HCT116 (cell line): ENCODE measurements at regions not wholly inside any gene's neighbourhood (a gene's known extent, or its start where the extent isn't known, plus 50 kb on each side); places are given as distances from the start of the nearest gene placed in this dataset.

Source experiments
- ATAC-seq: fragments of 200-7000 bp; cut with Tn5 transposase; 2 replicates; pipeline ENCODE4 v1.9.1; 2020; ENCODE audit warnings: mild to moderate bottlenecking, moderate library complexity
- BruUV-seq: library from RNA; stranded (reverse); fragments of 400-500 nt; replicated peaks from 2 replicates; lab custom pipeline; 2021; lab: Mats Ljungman, UMichigan
- CTCF ChIA-PET: fragments of 300-600 bp; sonication (Branson Sonifier 250); formaldehyde crosslinking; loops from one replicate; lab custom pipeline; 2021; ENCODE audit warnings: antibody characterized with exemption; lab: Charles Lee
- POLR2A ChIA-PET: fragments of 300-600, 350-600 bp; sonication (Branson Sonifier 250); formaldehyde crosslinking; loops from one replicate; lab custom pipeline; 2021; ENCODE audit warnings: antibody characterized with exemption; lab: Charles Lee
- RAD21 ChIA-PET, 2 experiments: fragments of 300-600 bp; sonication (Branson Sonifier 250); formaldehyde crosslinking; loops; one replicate each; lab custom pipeline; 2023; ENCODE audit warnings: low total read pairs in 2 of 2; ENCODE audit not compliant: uncharacterized antibody in 2 of 2, unreplicated experiment in 2 of 2, low non-redundant PET in 1 of 2; lab: Charles Lee
- DNase-seq: peaks from one replicate; pipeline ENCODE4 v3.0.0-alpha.2; 2010; ENCODE audit warnings: low read depth, low spot score
- H2AFZ ChIP-seq: fragments of 200-600 bp; shearing (Covaris generic), sonication (generic); 2 replicates; pipeline ENCODE4 v1.6.1; 2017; ENCODE audit warnings: low read depth, mixed run types, mixed read lengths, antibody characterized with exemption, low read length; ENCODE audit not compliant: poor library complexity, severe bottlenecking
- H3K27ac ChIP-seq: 2 replicates; pipeline ENCODE4 v1.5.1; 2012; ENCODE audit warnings: low read depth, low read length
- H3K27me3 ChIP-seq: fragments of 200-600 bp; sonication (generic); 2 replicates; pipeline ENCODE4 v1.6.1; 2016; ENCODE audit warnings: mixed run types, low read length, mixed read lengths; ENCODE audit not compliant: insufficient read depth
- H3K36me3 ChIP-seq, 2 experiments: fragments of 200-500 bp in 1 of 2; fragments of 200-600 bp in 1 of 2; sonication (Bioruptor generic) in 1 of 2; sonication (generic) in 1 of 2; 2 replicates each; pipeline versions ENCODE4 v1.5.1 to v1.6.1; 2014 to 2016; ENCODE audit warnings: low read length in 2 of 2, inconsistent platforms in 1 of 2, mixed read lengths in 1 of 2, mixed run types in 1 of 2; ENCODE audit not compliant: insufficient read depth in 2 of 2, control insufficient read depth in 1 of 2
- H3K4me1 ChIP-seq, 2 experiments: fragments of 200-600 bp in 1 of 2; sonication (generic) in 1 of 2; 2 replicates each; pipeline versions ENCODE4 v1.5.1 to v1.6.1; 2012 to 2017; ENCODE audit warnings: low read length in 2 of 2, inconsistent platforms in 1 of 2, mild to moderate bottlenecking in 1 of 2, mixed read lengths in 1 of 2, mixed run types in 1 of 2, moderate library complexity in 1 of 2; ENCODE audit not compliant: insufficient read depth in 2 of 2, control insufficient read depth in 1 of 2
- H3K4me2 ChIP-seq: fragments of 200-600 bp; sonication (generic); 2 replicates; pipeline ENCODE4 v1.6.1; 2017; ENCODE audit warnings: mixed run types, low read length, mixed read lengths
- H3K4me3 ChIP-seq, 2 experiments: fragments of 200-600 bp in 1 of 2; sonication (generic) in 1 of 2; replicated peaks in 1 of 2; 2 replicates each; pipeline ENCODE4 v1.5.1; 2011 to 2016; ENCODE audit warnings: low read length in 2 of 2, control low read depth in 1 of 2, low read depth in 1 of 2, mild to moderate bottlenecking in 1 of 2, mixed read lengths in 1 of 2, mixed run types in 1 of 2
- H3K79me2 ChIP-seq: fragments of 200-600 bp; sonication (generic); 2 replicates; pipeline ENCODE4 v1.6.1; 2017; ENCODE audit warnings: mild to moderate bottlenecking, mixed run types, low read length, moderate library complexity, mixed read lengths; ENCODE audit not compliant: insufficient read depth
- H3K9ac ChIP-seq: fragments of 200-600 bp; sonication (generic); 2 replicates; pipeline ENCODE4 v1.6.1; 2016; ENCODE audit warnings: low read length, mixed read lengths
- H3K9me2 ChIP-seq: fragments of 200-600 bp; sonication (generic), shearing (Covaris generic); 2 replicates; pipeline ENCODE4 v1.6.1; 2017; ENCODE audit warnings: mixed run types, mild to moderate bottlenecking, moderate library complexity; ENCODE audit not compliant: insufficient read depth
- H3K9me3 ChIP-seq, 2 experiments: fragments of 200-500 bp in 1 of 2; fragments of 200-600 bp in 1 of 2; sonication (Bioruptor generic) in 1 of 2; sonication (generic) in 1 of 2; 2 replicates each; pipeline ENCODE4 v1.6.1; 2014 to 2017; ENCODE audit warnings: low read length in 2 of 2, mixed read lengths in 2 of 2, inconsistent platforms in 1 of 2, low read depth in 1 of 2, mild to moderate bottlenecking in 1 of 2, mixed run types in 1 of 2, moderate library complexity in 1 of 2; ENCODE audit not compliant: control insufficient read depth in 1 of 2, insufficient read depth in 1 of 2
- H4K20me1 ChIP-seq: fragments of 200-600 bp; sonication (generic), shearing (Covaris generic); 2 replicates; pipeline ENCODE4 v1.6.1; 2017; ENCODE audit warnings: mixed run types, mild to moderate bottlenecking, moderate library complexity; ENCODE audit not compliant: insufficient read depth
- EGR1 ChIP-seq: IDR thresholded peaks from 2 replicates; pipeline ENCODE4 v1.6.1; 2012; ENCODE audit warnings: low read depth
- ELF1 ChIP-seq: IDR thresholded peaks from 2 replicates; pipeline ENCODE4 v1.6.1; 2012; ENCODE audit warnings: low read depth, borderline replicate concordance
- EZH2 ChIP-seq: fragments of 200-600 bp; sonication (generic); IDR thresholded peaks from 2 replicates; pipeline ENCODE4 v1.6.1; 2017; ENCODE audit warnings: antibody characterized with exemption, mixed run types
- POLR2AphosphoS5 ChIP-seq: IDR thresholded peaks from 2 replicates; pipeline ENCODE4 v1.6.1; 2011; ENCODE audit warnings: mild to moderate bottlenecking, low read depth, low read length, moderate library complexity
- RAD21 ChIP-seq: IDR thresholded peaks from 2 replicates; pipeline ENCODE4 v1.6.1; 2012; ENCODE audit warnings: low read depth, mild to moderate bottlenecking
- SIN3A ChIP-seq: IDR thresholded peaks from 2 replicates; pipeline ENCODE4 v1.6.1; 2012; ENCODE audit warnings: low read depth
- SP1 ChIP-seq: IDR thresholded peaks from 2 replicates; pipeline ENCODE4 v1.6.1; 2012; ENCODE audit warnings: low read depth
- YY1 ChIP-seq: IDR thresholded peaks from 2 replicates; pipeline ENCODE4 v1.6.1; 2011; ENCODE audit warnings: low read length, low read depth, moderate library complexity, mild to moderate bottlenecking; ENCODE audit not compliant: insufficient replicate concordance; ENCODE audit errors: extremely low read depth
- ZNF274 ChIP-seq: fragments of 200-500 bp; sonication (Bioruptor generic); IDR thresholded peaks from 2 replicates; pipeline ENCODE4 v1.6.1; 2014; ENCODE audit warnings: mild to moderate bottlenecking, low read depth, low read length, inconsistent platforms
- intact Hi-C: fragments of 100-400 bp; cut with micrococcal nuclease; formaldehyde crosslinking; loops from 2 replicates; pipeline ENCODE4 v1.10.0; 2022
- TF ChIP-seq, protein P1 (sequence below): IDR thresholded peaks from 2 replicates; pipeline ENCODE4 v1.6.1; 2012; ENCODE audit warnings: low read depth
- TF ChIP-seq, protein P2 (sequence below): IDR thresholded peaks from 2 replicates; pipeline ENCODE4 v1.6.1; 2012

DNA sequence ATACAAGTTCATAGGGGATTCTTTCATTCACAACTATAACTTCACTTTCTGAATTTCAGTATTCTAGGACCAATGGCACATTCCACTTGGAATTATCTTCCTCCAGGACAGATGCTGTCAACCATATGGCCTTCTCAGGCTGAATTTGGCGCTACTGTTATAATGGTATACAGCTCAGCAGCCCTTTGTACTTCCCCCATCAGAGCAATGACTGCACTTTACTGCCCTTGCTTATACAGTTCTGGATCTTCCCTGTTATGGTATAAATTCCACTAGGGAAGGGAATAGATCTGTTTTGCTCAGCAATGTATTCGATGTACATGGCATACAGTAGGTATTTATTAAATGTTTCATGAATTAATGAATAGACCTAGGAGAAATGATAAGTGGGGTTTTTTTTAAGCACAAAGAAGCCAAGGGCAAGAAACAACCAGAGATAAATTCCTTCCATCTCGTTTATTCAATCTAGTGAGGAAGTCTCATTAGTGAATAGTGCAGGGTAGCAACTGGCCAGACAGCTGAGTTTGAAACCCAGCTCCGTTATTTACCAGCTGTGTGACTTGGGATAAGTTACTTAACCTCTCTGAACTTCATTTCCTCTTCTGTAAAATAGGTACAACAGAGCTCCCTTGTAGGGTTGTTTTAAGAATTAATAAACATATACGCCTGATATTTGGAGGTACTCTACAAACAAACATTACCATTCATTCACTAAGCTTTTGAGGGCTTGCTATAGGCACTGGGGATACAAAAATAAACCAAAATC is 97.1 kb upstream of the PRDM1 start:
- Histone ChIP-seq H3K4me1 (peaks cover 3 to 16% of the 10 kb centered on the region in 2 experiments; a peak in 3 of 4 replicates), H3K9me3 (no peaks in the 10 kb centered on the region), H3K9me2 (no peaks in the 10 kb centered on the region), H3K4me3 (no peak overlapping the region), H3K79me2 (no peaks in the 10 kb centered on the region), H3K36me3 (no peaks in the 10 kb centered on the region), H2AFZ (no peak overlapping the region), H3K27ac (no peak overlapping the region), H3K4me2 (no peak overlapping the region), H3K27me3 (no peaks in the 10 kb centered on the region), H3K9ac (no peak overlapping the region), H4K20me1 (no peaks in the 10 kb centered on the region)
- ChIA-PET RAD21 (no interaction called here), CTCF (no interaction called here), POLR2A (no interaction called here)
- ATAC-seq (no peak), DNase-seq (no peak)
- no TSS peak for BruUV-seq
- TF ChIP-seq POLR2AphosphoS5, result no peak
- TF ChIP-seq, protein P1, sequence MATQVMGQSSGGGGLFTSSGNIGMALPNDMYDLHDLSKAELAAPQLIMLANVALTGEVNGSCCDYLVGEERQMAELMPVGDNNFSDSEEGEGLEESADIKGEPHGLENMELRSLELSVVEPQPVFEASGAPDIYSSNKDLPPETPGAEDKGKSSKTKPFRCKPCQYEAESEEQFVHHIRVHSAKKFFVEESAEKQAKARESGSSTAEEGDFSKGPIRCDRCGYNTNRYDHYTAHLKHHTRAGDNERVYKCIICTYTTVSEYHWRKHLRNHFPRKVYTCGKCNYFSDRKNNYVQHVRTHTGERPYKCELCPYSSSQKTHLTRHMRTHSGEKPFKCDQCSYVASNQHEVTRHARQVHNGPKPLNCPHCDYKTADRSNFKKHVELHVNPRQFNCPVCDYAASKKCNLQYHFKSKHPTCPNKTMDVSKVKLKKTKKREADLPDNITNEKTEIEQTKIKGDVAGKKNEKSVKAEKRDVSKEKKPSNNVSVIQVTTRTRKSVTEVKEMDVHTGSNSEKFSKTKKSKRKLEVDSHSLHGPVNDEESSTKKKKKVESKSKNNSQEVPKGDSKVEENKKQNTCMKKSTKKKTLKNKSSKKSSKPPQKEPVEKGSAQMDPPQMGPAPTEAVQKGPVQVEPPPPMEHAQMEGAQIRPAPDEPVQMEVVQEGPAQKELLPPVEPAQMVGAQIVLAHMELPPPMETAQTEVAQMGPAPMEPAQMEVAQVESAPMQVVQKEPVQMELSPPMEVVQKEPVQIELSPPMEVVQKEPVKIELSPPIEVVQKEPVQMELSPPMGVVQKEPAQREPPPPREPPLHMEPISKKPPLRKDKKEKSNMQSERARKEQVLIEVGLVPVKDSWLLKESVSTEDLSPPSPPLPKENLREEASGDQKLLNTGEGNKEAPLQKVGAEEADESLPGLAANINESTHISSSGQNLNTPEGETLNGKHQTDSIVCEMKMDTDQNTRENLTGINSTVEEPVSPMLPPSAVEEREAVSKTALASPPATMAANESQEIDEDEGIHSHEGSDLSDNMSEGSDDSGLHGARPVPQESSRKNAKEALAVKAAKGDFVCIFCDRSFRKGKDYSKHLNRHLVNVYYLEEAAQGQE, result no peak
- no peak for TF ChIP-seq SIN3A
- TF ChIP-seq, protein P2, sequence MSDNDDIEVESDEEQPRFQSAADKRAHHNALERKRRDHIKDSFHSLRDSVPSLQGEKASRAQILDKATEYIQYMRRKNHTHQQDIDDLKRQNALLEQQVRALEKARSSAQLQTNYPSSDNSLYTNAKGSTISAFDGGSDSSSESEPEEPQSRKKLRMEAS, result no peak
- TF ChIP-seq YY1, result no peak
- no peak for TF ChIP-seq ZNF274
- TF ChIP-seq SP1, result no peak
- TF ChIP-seq ELF1, result no peak
- TF ChIP-seq EGR1, result no peak
- TF ChIP-seq RAD21, result no peak
- no peak for TF ChIP-seq EZH2
- intact Hi-C loops, result no loop called here
